GM23338 (cell line): ENCODE measurements at regions not wholly inside any gene's neighbourhood (a gene's known extent, or its start where the extent isn't known, plus 50 kb on each side); places are given as distances from the start of the nearest gene placed in this dataset.

Experiments
- ATAC-seq: fragments of 200-7000 bp; cut with Tn5 transposase; 3 replicates; pipeline ENCODE4 v1.9.1; 2020
- DNase-seq: peaks from one replicate; pipeline ENCODE4 v3.0.0-alpha.2; 2015; ENCODE audit warnings: low spot score
- H2AFZ ChIP-seq: fragments of 200-600 bp; sonication (generic); 2 replicates; pipeline ENCODE4 v1.8.0; 2016; ENCODE audit warnings: antibody characterized with exemption, mild to moderate bottlenecking, moderate library complexity
- H3F3A ChIP-seq: fragments of 200-600 bp; sonication (generic); replicated peaks from 2 replicates; pipeline ENCODE4 v1.8.0; 2017; ENCODE audit warnings: antibody characterized with exemption, mixed run types, low read depth
- H3K27ac ChIP-seq: fragments of 200-600 bp; sonication (generic); 2 replicates; pipeline ENCODE4 v1.6.1; 2016; ENCODE audit warnings: low read depth
- H3K27me3 ChIP-seq: fragments of 200-600 bp; sonication (generic); 2 replicates; pipeline ENCODE4 v1.8.0; 2016; ENCODE audit warnings: mild to moderate bottlenecking, mixed run types, moderate library complexity; ENCODE audit not compliant: insufficient read depth
- H3K36me3 ChIP-seq: fragments of 200-600 bp; sonication (generic); 2 replicates; pipeline ENCODE4 v1.8.0; 2016; ENCODE audit warnings: mild to moderate bottlenecking; ENCODE audit not compliant: insufficient read depth
- H3K4me1 ChIP-seq: fragments of 200-600 bp; sonication (generic); 2 replicates; pipeline ENCODE4 v1.8.0; 2016; ENCODE audit warnings: mild to moderate bottlenecking, moderate library complexity; ENCODE audit not compliant: insufficient read depth
- H3K4me2 ChIP-seq: fragments of 200-600 bp; sonication (generic); 2 replicates; pipeline ENCODE4 v1.7.1; 2017; ENCODE audit warnings: mixed run types
- H3K4me3 ChIP-seq: fragments of 200-600 bp; sonication (generic); 2 replicates; pipeline ENCODE4 v1.6.1; 2016; ENCODE audit warnings: mixed run types
- H3K79me2 ChIP-seq: fragments of 200-600 bp; sonication (generic); replicated peaks from 2 replicates; pipeline ENCODE4 v1.8.0; 2017; ENCODE audit warnings: mild to moderate bottlenecking; ENCODE audit not compliant: insufficient read depth
- H3K9me2 ChIP-seq: fragments of 200-600 bp; sonication (generic); 2 replicates; pipeline ENCODE4 v1.8.0; 2017; ENCODE audit not compliant: insufficient read depth
- H4K20me1 ChIP-seq: fragments of 200-600 bp; sonication (generic); replicated peaks from 2 replicates; pipeline ENCODE4 v1.8.0; 2017; ENCODE audit warnings: mild to moderate bottlenecking; ENCODE audit not compliant: insufficient read depth
- H3K27ac Mint-ChIP-seq: 2 replicates; pipeline ENCODE4 v1.8.0; 2020; ENCODE audit warnings: inconsistent platforms, mild to moderate bottlenecking, moderate library complexity, mixed read lengths
- H3K27me3 Mint-ChIP-seq: 3 replicates; pipeline ENCODE4 v1.8.0; 2022; ENCODE audit warnings: low read depth, mild to moderate bottlenecking, moderate library complexity, mixed read lengths, inconsistent platforms; ENCODE audit not compliant: insufficient read depth, poor library complexity
- H3K36me3 Mint-ChIP-seq: 3 replicates; pipeline ENCODE4 v1.8.0; 2021; ENCODE audit warnings: low read depth, mild to moderate bottlenecking, inconsistent platforms, moderate library complexity, mixed read lengths
- H3K4me1 Mint-ChIP-seq: 3 replicates; pipeline ENCODE4 v1.8.0; 2020; ENCODE audit warnings: mild to moderate bottlenecking, inconsistent platforms, mixed read lengths
- H3K4me3 Mint-ChIP-seq: 3 replicates; pipeline ENCODE4 v1.8.0; 2021; ENCODE audit warnings: moderate library complexity, mild to moderate bottlenecking, inconsistent platforms, mixed read lengths
- H3K9me3 Mint-ChIP-seq: 3 replicates; pipeline ENCODE4 v1.8.0; 2020; ENCODE audit warnings: moderate library complexity, mild to moderate bottlenecking, inconsistent platforms, mixed read lengths
- CREB1 ChIP-seq: fragments of 250-450 bp; sonication (Bioruptor Pico); IDR thresholded peaks from 2 replicates; pipeline ENCODE4 v1.5.0; 2020; ENCODE audit warnings: low read depth, mild to moderate bottlenecking, moderate library complexity
- CTCF ChIP-seq, 2 experiments: fragments of 200-600 bp in 1 of 2; sonication (generic) in 1 of 2; conservative IDR thresholded peaks; 2 replicates each; pipeline versions ENCODE4 v1.5.1 to v1.6.1; 2016 to 2017; ENCODE audit warnings: antibody characterized with exemption in 2 of 2, low read depth in 2 of 2, mild to moderate bottlenecking in 2 of 2, moderate library complexity in 1 of 2
- ETS1 ChIP-seq: IDR thresholded peaks from 2 replicates; pipeline ENCODE4 v1.6.1; 2016; ENCODE audit warnings: antibody characterized with exemption
- EZH2 ChIP-seq: fragments of 200-600 bp; sonication (generic); IDR thresholded peaks from one replicate; pipeline ENCODE4 v1.8.0; 2017; ENCODE audit warnings: antibody characterized with exemption, mild to moderate bottlenecking, low read depth; ENCODE audit not compliant: unreplicated experiment
- EZH2phosphoT487 ChIP-seq: fragments of 200-600 bp; sonication (generic); IDR thresholded peaks from one replicate; pipeline ENCODE4 v1.8.1; 2018; ENCODE audit warnings: antibody characterized with exemption; ENCODE audit not compliant: unreplicated experiment
- JUNB ChIP-seq: IDR thresholded peaks from one replicate; pipeline ENCODE4 v1.6.1; 2016; ENCODE audit warnings: antibody characterized with exemption; ENCODE audit not compliant: unreplicated experiment
- NANOG ChIP-seq: IDR thresholded peaks from 2 replicates; pipeline ENCODE4 v1.6.1; 2016; ENCODE audit warnings: antibody characterized with exemption, borderline replicate concordance
- POLR2AphosphoS5 ChIP-seq: IDR thresholded peaks from 2 replicates; pipeline ENCODE4 v1.6.1; 2016; ENCODE audit warnings: antibody characterized with exemption, low read depth
- REST ChIP-seq: IDR thresholded peaks from one replicate; pipeline ENCODE4 v1.6.1; 2018; ENCODE audit warnings: antibody characterized with exemption; ENCODE audit not compliant: unreplicated experiment
- STAT1 ChIP-seq: IDR thresholded peaks from one replicate; pipeline ENCODE4 v1.6.1; 2016; ENCODE audit warnings: antibody characterized with exemption; ENCODE audit not compliant: unreplicated experiment
- ZNF114 ChIP-seq: fragments of 250-450 bp; sonication (Bioruptor Pico); IDR thresholded peaks from 2 replicates; pipeline ENCODE4 v1.5.0; 2020; ENCODE audit warnings: mild to moderate bottlenecking, moderate library complexity
- ZNF331 ChIP-seq: fragments of 250-450 bp; sonication (Bioruptor Pico); IDR thresholded peaks from 2 replicates; pipeline ENCODE4 v1.5.0; 2020; ENCODE audit warnings: low read depth, mild to moderate bottlenecking, moderate library complexity
- ZNF462 ChIP-seq: fragments of 250-450 bp; sonication (Bioruptor Pico); IDR thresholded peaks from 2 replicates; pipeline ENCODE4 v1.5.0; 2020; ENCODE audit warnings: mild to moderate bottlenecking, moderate library complexity

- Mint-ChIP-seq H3K9me3 (no peaks in the 10 kb centered on the region), H3K36me3 (no peaks in the 10 kb centered on the region), H3K27me3 (no peaks in the 10 kb centered on the region), H3K4me3 (no peak overlapping the region), H3K4me1 (no peaks in the 10 kb centered on the region), H3K27ac (no peak overlapping the region)
- Histone ChIP-seq H4K20me1 (no peaks in the 10 kb centered on the region), H3F3A (no peaks in the 10 kb centered on the region), H3K4me1 (no peaks in the 10 kb centered on the region), H3K27me3 (no peaks in the 10 kb centered on the region), H2AFZ (no peak overlapping the region), H3K36me3 (no peaks in the 10 kb centered on the region), H3K4me3 (no peak overlapping the region), H3K27ac (no peak overlapping the region), H3K9me2 (no peaks in the 10 kb centered on the region), H3K79me2 (no peaks in the 10 kb centered on the region), H3K4me2 (no peak overlapping the region)
- ATAC-seq (no peak), DNase-seq (no peak)
- TF ChIP-seq ZNF114 (CRISPR knock-in tag) (no peak), STAT1 (no peak), POLR2AphosphoS5 (no peak), NANOG (no peak), EZH2phosphoT487 (no peak), CREB1 (CRISPR knock-in tag) (no peak), CTCF (conservative IDR thresholded peaks at IDR 0.05; ENCODE audit: low read depth in 2 of 2) (no peak), ZNF462 (CRISPR knock-in tag) (no peak), ZNF331 (CRISPR knock-in tag) (no peak), ETS1 (no peak), REST (no peak), EZH2 (no peak), JUNB (no peak)
These were observed 124.3 kb upstream of the SLC38A4 start for GRCh38 chr12:46950094-46950493.
